HG02678 (cell line): ENCODE measurements at regions not wholly inside any gene's neighbourhood (a gene's known extent, or its start where the extent isn't known, plus 50 kb on each side); places are given as distances from the start of the nearest gene placed in this dataset.
"Not testable (repeated sequence)": the region's sequence is repeated elsewhere in the genome, so short reads cannot be mapped to it uniquely, and the experiment has no call there.

Source experiments
- ATAC-seq: cut with Tn5 transposase; IDR thresholded peaks from one replicate; pipeline ENCODE4 v1.9.1; 2021; ENCODE audit warnings: mild to moderate bottlenecking, moderate library complexity; ENCODE audit not compliant: unreplicated experiment

GRCh38 chr2:8251856-8252255, 430.0 kb upstream of the ID2 start:
- ATAC-seq: no peak

GRCh38 chr2:8252997-8253694, 428.7 kb upstream of the ID2 start:
- peak; percentile 92 for ATAC-seq

- ATAC-seq: no peak
These were observed 428.1 kb upstream of the ID2 start for GRCh38 chr2:8253781-8254180.

GRCh38 chr2:8254214-8254613, 427.6 kb upstream of the ID2 start:
- not testable (repeated sequence) for ATAC-seq

- no peak for ATAC-seq
These were observed 426.9 kb upstream of the ID2 start for GRCh38 chr2:8254791-8255447.

GRCh38 chr2:8255448-8255800, 426.4 kb upstream of the ID2 start:
- ATAC-seq: no peak

- no peak for ATAC-seq
These were observed 425.0 kb upstream of the ID2 start for GRCh38 chr2:8256905-8257304.

- no peak for ATAC-seq
These were observed 424.4 kb upstream of the ID2 start for GRCh38 chr2:8257502-8257901.

- no peak for ATAC-seq
These were observed 423.4 kb upstream of the ID2 start for GRCh38 chr2:8258406-8258805.

- ATAC-seq: no peak
These were observed 422.6 kb upstream of the ID2 start for GRCh38 chr2:8259106-8259840.

- ATAC-seq: no peak
These were observed 422.0 kb upstream of the ID2 start for GRCh38 chr2:8259841-8260178.

GRCh38 chr2:8260213-8260612, 421.6 kb upstream of the ID2 start:
- no peak for ATAC-seq

- no peak for ATAC-seq
These were observed 418.0 kb upstream of the ID2 start for GRCh38 chr2:8263901-8264300.

- ATAC-seq: no peak
These were observed 416.9 kb upstream of the ID2 start for GRCh38 chr2:8264981-8265380.

- no peak for ATAC-seq
These were observed 416.2 kb upstream of the ID2 start for GRCh38 chr2:8265476-8266226.

- no peak for ATAC-seq
These were observed 415.3 kb upstream of the ID2 start for GRCh38 chr2:8266563-8266962.

GRCh38 chr2:8267048-8267447, 414.8 kb upstream of the ID2 start:
- ATAC-seq: no peak

- no peak for ATAC-seq
These were observed 414.1 kb upstream of the ID2 start for GRCh38 chr2:8267721-8268120.

- ATAC-seq: no peak
These were observed 413.6 kb upstream of the ID2 start for GRCh38 chr2:8268172-8268783.

- no peak for ATAC-seq
These were observed 411.2 kb upstream of the ID2 start for GRCh38 chr2:8270699-8271098.

GRCh38 chr2:8271461-8271860, 410.4 kb upstream of the ID2 start:
- no peak for ATAC-seq
